ENCODE measurements at regions not wholly inside any gene's neighbourhood (a gene's known extent, or its start where the extent isn't known, plus 50 kb on each side); places are given as distances from the start of the nearest gene placed in this dataset.

DNA sequence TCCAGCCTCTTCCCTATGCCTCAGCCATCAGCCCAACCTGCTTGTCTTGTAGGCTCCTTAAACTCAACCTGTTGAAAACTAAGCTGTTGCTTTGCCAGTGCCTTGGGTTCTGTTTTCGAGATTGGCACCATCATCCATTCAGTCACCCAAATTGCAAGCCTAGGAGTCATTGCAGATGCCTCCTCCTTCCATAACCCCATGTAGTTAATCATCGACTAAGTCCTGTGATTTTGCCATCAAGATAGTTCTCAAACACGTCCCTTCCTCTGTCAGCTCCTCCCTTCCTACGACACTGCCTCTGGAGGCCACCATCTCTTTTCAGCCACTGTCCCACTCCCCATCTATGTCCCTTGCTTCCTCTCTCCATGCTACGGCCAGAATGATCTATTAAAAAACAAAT lies 168.1 kb downstream of the RAB11FIP2 start:
- H3K9me3 ChIP-seq (ENCODE audit: control insufficient read depth, low read length, poor library complexity, severe bottlenecking), result no peaks in the 10 kb centered on the region
- no peak overlapping the region for H3K27ac Mint-ChIP-seq
- no peaks in the 10 kb centered on the region for H3K4me1 Mint-ChIP-seq
- no peak overlapping the region for H3K4me3 Mint-ChIP-seq
- ATAC-seq, result no peak
- peaks cover 4% of the 10 kb centered on the region for H3K27me3 Mint-ChIP-seq
- no peaks in the 10 kb centered on the region for H3K36me3 Mint-ChIP-seq (ENCODE audit: low read depth)
- DNase-seq, result no peak

DNA sequence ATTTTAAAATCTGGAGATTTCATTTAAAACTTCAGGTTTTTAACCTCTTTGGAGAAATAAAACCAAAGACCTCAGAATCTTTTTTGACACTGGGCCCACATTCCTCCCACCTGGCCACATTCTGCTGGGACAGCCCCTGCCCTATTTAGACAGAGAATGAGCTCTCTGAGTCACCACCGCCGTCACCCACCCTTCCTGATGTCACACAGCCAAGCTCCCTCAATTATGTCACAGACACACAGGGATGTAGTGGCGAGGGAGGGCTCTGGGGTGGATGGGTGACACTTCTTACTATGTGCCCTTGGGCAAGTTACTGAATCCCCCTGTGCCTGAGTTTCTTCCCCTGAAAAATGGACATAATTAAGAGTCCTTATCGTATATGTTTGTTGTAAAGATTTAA lies 162.6 kb downstream of the RAB11FIP2 start:
- Mint-ChIP-seq H3K4me3 (no peak overlapping the region), H3K27ac (no peak overlapping the region), H3K27me3 (peaks cover 36% of the 10 kb centered on the region), H3K36me3 (ENCODE audit: low read depth) (no peaks in the 10 kb centered on the region), H3K4me1 (no peaks in the 10 kb centered on the region)
- DNase-seq, result no peak
- no peak for ATAC-seq
- no peaks in the 10 kb centered on the region for H3K9me3 ChIP-seq (ENCODE audit: control insufficient read depth, low read length, poor library complexity, severe bottlenecking)

DNA sequence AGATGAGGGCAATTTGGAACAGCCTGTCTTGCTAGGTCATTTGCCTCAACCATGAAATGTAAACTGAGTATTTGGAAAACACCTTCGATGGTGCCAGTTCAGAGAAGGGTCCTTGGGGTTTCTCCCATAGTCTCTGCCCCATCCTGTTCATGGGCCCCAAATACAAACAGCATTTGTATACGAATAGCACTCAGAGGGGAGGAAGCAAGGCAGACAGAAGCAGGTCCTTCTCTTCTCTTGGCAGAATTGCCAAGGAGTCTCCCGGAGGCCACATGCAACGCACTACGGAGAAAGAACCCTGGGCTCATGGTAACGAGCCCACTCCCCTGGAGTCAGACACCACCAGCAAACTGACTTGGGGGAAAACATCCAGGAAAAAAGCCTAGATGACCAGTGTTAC lies 162.1 kb downstream of the RAB11FIP2 start:
- Mint-ChIP-seq H3K4me3 (no peak overlapping the region), H3K4me1 (no peaks in the 10 kb centered on the region), H3K27me3 (peaks cover 40% of the 10 kb centered on the region), H3K27ac (no peak overlapping the region), H3K36me3 (ENCODE audit: low read depth) (no peaks in the 10 kb centered on the region)
- no peaks in the 10 kb centered on the region for H3K9me3 ChIP-seq (ENCODE audit: control insufficient read depth, low read length, poor library complexity, severe bottlenecking)
- ATAC-seq (no peak), DNase-seq (no peak)

DNA sequence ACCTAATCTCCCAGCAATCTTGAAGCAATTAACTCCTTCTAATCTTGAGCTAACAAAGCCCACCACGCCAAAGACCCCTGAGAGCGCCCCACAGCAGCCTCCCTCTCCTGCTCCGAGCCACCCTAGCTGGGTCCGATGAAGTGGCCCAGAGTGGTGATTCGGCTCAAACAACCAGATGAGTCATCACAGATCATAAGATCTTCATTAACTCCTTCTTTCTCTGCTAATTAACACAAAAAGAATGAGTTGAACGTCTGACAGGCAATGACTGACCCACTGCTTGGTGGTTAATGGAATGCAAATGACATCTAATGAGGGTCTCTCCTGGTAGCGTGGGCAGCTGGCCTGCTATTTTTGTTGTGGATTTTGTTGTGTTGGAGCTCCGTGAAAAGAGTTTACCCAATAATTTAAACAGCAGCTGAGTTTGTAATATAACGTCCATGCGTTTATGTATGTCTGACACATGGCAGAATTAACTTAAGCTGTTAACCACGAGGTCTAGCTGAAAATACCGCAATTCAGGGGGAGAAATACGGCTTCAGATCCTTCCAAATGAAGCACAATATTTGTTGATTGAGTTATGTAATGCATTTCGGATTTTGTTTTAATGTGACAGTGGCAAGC lies 161.4 kb downstream of the RAB11FIP2 start:
- Mint-ChIP-seq H3K27me3 (peaks cover 48% of the 10 kb centered on the region), H3K4me1 (no peaks in the 10 kb centered on the region), H3K4me3 (no peak overlapping the region), H3K36me3 (ENCODE audit: low read depth) (no peaks in the 10 kb centered on the region), H3K27ac (no peak overlapping the region)
- DNase-seq (no peak), ATAC-seq (no peak)
- H3K9me3 ChIP-seq (ENCODE audit: control insufficient read depth, low read length, poor library complexity, severe bottlenecking), result no peaks in the 10 kb centered on the region

DNA sequence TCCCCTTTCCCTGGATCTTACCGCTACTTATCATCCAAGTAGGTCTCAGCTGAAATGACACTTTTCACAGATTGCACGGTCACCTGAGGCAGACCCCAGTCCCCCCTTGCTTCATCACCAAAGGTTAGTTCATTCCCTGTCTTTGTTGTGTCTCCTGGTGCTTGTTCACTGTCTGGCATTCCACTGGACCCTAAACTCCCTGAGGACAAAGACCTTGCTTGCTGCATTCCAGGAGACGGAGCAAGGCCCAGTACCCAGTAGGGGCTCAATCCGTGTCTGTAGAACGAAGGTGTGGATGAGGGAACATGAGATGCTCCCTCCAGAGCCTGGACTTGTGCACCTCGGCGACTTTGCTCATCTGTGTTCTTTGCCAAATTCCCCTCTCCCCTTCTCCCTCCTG lies 160.0 kb downstream of the RAB11FIP2 start:
- ATAC-seq (no peak), DNase-seq (no peak)
- Mint-ChIP-seq H3K36me3 (ENCODE audit: low read depth) (no peaks in the 10 kb centered on the region), H3K27me3 (peaks cover 44% of the 10 kb centered on the region), H3K27ac (no peak overlapping the region), H3K4me1 (no peaks in the 10 kb centered on the region), H3K4me3 (no peak overlapping the region)
- no peaks in the 10 kb centered on the region for H3K9me3 ChIP-seq (ENCODE audit: control insufficient read depth, low read length, poor library complexity, severe bottlenecking)

DNA sequence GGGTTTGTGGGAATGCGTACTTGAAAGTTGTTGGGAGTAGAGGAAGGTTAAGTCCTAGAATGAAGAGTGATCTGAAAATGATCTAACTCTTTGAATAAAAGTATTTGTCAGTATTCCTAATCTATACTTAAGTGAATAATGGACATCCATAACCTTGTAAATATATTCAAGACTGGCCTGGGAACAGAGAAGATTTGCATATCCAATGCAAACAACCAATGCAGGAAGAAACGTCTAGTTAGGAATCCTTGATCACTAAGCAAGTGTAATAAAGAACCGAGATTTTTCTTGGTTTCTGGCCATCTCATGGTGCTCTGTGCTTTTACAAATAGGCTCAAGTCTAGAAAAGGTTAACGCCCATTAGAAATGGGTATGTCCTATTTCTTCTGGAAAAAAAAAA lies 157.1 kb downstream of the RAB11FIP2 start:
- no peak overlapping the region for H3K4me3 Mint-ChIP-seq
- no peaks in the 10 kb centered on the region for H3K4me1 Mint-ChIP-seq
- H3K27ac Mint-ChIP-seq, result no peak overlapping the region
- H3K9me3 ChIP-seq (ENCODE audit: control insufficient read depth, low read length, poor library complexity, severe bottlenecking), result no peaks in the 10 kb centered on the region
- H3K36me3 Mint-ChIP-seq (ENCODE audit: low read depth), result no peaks in the 10 kb centered on the region
- ATAC-seq (no peak), DNase-seq (no peak)
- H3K27me3 Mint-ChIP-seq, result peaks cover 47% of the 10 kb centered on the region

DNA sequence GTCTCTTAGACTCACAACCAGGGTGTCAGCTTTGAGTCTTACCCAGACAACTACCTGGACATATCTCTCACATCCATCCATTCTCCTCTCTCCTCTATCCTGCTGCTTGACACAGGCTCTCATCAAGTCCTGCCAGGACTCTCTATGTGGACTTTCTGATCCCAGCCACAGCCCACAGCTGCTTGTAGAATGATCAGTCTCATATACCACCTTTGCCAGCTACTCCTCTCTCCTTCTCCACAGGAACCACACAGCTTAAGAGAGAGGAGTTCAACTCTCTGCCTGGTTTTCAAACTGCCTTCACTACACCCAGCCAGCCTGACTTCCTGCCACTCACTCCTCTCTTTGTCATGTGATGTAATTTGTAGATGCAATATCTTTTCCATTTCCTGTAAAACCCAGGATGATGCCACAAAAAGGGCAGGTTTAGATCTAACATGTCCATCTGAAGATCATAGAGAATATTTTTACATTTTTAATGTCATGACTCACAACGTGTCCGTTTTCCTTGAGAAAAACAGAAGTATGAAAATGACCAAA lies 154.0 kb downstream of the RAB11FIP2 start:
- no peak overlapping the region for H3K4me3 Mint-ChIP-seq
- DNase-seq (no peak), ATAC-seq (no peak)
- H3K27me3 Mint-ChIP-seq, result peaks cover 39% of the 10 kb centered on the region
- H3K36me3 Mint-ChIP-seq (ENCODE audit: low read depth), result no peaks in the 10 kb centered on the region
- H3K4me1 Mint-ChIP-seq, result no peaks in the 10 kb centered on the region
- H3K9me3 ChIP-seq (ENCODE audit: control insufficient read depth, low read length, poor library complexity, severe bottlenecking), result no peaks in the 10 kb centered on the region
- no peak overlapping the region for H3K27ac Mint-ChIP-seq

DNA sequence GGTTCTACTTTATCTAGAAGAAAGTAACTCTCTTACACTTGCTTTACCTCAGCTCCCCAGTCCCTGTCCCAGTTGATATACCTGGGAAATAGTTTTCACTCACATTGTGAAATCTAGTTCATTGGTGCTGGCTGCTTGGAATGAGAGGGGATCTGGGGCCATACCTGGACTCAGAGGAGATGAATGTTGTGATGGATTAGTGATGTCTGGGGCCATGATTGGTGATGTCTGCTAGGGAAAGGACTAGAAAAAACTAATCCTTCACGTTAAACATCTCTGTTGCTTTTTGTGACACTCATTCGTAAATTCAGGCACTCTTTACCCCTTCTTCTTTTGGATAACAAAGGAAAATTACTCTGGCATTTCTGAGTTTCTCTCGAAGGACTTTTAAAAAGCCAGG lies 152.4 kb downstream of the RAB11FIP2 start:
- Mint-ChIP-seq H3K4me1 (no peaks in the 10 kb centered on the region), H3K27me3 (peaks cover 29% of the 10 kb centered on the region), H3K27ac (no peak overlapping the region), H3K4me3 (no peak overlapping the region), H3K36me3 (ENCODE audit: low read depth) (no peaks in the 10 kb centered on the region)
- DNase-seq (no peak), ATAC-seq (no peak)
- H3K9me3 ChIP-seq (ENCODE audit: control insufficient read depth, low read length, poor library complexity, severe bottlenecking), result no peaks in the 10 kb centered on the region

DNA sequence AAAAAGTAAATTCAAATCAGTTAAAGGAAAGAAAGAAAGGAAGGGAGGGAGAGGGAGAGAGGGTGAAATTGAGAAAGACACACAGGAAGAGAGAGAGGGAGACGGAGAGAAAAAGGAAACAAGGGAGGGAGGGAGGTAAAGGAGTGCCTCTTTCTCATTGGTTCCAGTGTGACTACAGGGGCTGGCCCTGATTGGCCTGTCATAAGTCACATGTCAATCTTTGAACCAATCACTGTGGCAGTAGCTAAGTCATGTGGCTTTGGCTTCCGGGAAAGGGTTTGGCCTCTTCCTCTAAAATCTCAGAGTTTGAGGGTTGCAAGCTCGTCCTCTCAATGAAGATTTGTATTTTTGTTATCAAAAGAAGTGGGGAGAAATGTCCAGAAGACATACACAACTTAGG lies 150.2 kb downstream of the RAB11FIP2 start:
- peaks cover 19% of the 10 kb centered on the region for H3K27me3 Mint-ChIP-seq
- H3K9me3 ChIP-seq (ENCODE audit: control insufficient read depth, low read length, poor library complexity, severe bottlenecking), result no peaks in the 10 kb centered on the region
- H3K4me3 Mint-ChIP-seq, result no peak overlapping the region
- ATAC-seq, result no peak
- no peak overlapping the region for H3K27ac Mint-ChIP-seq
- no peak for DNase-seq
- no peaks in the 10 kb centered on the region for H3K4me1 Mint-ChIP-seq
- H3K36me3 Mint-ChIP-seq (ENCODE audit: low read depth), result no peaks in the 10 kb centered on the region

DNA sequence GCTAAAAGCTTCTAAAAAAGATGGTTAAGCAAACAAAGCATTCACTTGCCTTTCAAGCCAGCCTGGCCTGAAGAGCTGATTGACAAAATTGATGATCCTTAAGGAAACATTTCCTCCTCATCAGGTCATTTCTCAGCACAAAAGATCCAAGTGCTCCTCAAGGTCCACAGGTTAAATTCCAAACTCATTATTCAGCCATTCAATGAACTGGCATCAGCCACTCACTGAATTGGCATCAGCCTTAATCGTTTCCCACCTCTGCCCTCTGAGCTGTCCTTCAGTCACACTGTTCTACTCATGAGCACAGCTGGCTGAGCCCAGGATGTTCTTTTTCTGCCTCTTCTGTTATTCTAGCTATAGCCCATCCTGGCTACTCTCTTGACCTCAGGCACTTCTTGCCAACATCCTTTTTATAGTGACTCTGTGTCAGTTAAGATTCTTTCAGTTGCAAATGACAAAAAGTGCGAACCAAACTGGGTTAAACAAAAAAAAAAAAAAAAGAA lies 147.5 kb downstream of the RAB11FIP2 start:
- no peaks in the 10 kb centered on the region for H3K36me3 Mint-ChIP-seq (ENCODE audit: low read depth)
- no peaks in the 10 kb centered on the region for H3K9me3 ChIP-seq (ENCODE audit: control insufficient read depth, low read length, poor library complexity, severe bottlenecking)
- no peak overlapping the region for H3K4me3 Mint-ChIP-seq
- H3K27me3 Mint-ChIP-seq, result peaks cover 19% of the 10 kb centered on the region
- no peak overlapping the region for H3K27ac Mint-ChIP-seq
- H3K4me1 Mint-ChIP-seq, result no peaks in the 10 kb centered on the region
- DNase-seq (no peak), ATAC-seq (no peak)

DNA sequence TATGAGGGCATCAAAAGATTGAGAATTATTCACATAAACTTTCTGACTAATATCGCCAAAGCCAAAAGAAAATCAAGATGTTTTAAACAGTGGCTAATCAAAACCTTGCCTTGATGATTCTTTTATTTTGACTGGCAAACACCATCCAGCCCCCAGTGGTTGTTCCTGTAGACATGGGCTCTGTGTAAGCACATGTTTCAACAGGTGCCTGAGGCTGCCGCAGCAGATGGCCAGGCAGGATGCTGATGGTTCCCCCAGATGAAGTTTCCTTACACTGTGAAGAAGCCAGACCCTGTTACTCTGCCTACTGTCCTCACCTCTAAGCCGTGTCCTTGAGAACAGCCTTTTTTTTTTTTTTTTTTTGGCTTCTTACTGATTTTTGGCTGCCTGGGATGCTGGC lies 146.5 kb downstream of the RAB11FIP2 start:
- no peaks in the 10 kb centered on the region for H3K4me1 Mint-ChIP-seq
- ATAC-seq, result no peak
- no peak for DNase-seq
- H3K4me3 Mint-ChIP-seq, result no peak overlapping the region
- H3K27ac Mint-ChIP-seq, result no peak overlapping the region
- H3K36me3 Mint-ChIP-seq (ENCODE audit: low read depth), result no peaks in the 10 kb centered on the region
- peaks cover 9% of the 10 kb centered on the region for H3K27me3 Mint-ChIP-seq
- H3K9me3 ChIP-seq (ENCODE audit: control insufficient read depth, low read length, poor library complexity, severe bottlenecking), result no peaks in the 10 kb centered on the region

DNA sequence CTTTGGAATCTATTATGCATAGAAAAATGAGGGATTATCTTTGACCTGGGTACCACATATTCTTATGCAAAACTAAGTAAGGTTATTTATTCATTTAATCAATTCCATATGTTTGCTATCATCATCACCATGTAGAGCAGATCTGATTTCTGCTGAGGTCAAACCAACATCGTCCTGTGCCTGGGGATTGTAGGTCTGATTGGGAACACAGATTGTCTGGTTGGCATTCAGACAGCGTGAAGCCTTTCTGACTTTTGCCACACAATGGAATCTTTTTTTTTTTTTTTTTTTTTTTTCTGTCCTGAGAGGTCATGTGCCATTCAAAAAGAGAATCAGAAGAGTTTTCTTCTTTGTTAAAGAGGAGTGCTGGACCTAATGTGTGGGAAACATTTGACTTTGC lies 142.9 kb downstream of the RAB11FIP2 start:
- Mint-ChIP-seq H3K36me3 (ENCODE audit: low read depth) (no peaks in the 10 kb centered on the region), H3K27me3 (peaks cover 14% of the 10 kb centered on the region), H3K4me3 (no peak overlapping the region), H3K27ac (no peak overlapping the region), H3K4me1 (no peaks in the 10 kb centered on the region)
- DNase-seq (no peak), ATAC-seq (no peak)
- no peaks in the 10 kb centered on the region for H3K9me3 ChIP-seq (ENCODE audit: control insufficient read depth, low read length, poor library complexity, severe bottlenecking)

DNA sequence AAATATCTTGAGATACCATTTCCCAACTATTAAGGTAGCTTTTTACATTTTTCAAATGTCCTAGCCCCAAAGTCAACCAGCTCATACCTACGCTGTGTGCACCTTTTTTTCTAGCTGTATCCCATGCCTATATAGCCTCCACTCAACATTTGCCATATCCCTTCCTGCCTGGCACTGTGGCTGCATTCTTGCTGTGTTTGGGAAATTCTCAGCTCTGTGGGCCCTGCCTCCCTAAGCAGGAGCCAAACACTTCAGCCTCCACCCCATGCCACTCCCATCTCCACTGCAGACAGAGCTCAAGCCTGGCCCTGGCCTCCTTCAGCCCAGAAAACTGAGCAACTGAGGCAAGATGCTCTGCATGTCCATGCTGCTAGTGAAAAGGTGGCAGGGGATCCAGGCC lies 141.3 kb downstream of the RAB11FIP2 start:
- no peak overlapping the region for H3K27ac Mint-ChIP-seq
- H3K4me1 Mint-ChIP-seq, result no peaks in the 10 kb centered on the region
- H3K36me3 Mint-ChIP-seq (ENCODE audit: low read depth), result no peaks in the 10 kb centered on the region
- peaks cover 24% of the 10 kb centered on the region for H3K27me3 Mint-ChIP-seq
- no peak overlapping the region for H3K4me3 Mint-ChIP-seq
- no peaks in the 10 kb centered on the region for H3K9me3 ChIP-seq (ENCODE audit: control insufficient read depth, low read length, poor library complexity, severe bottlenecking)
- ATAC-seq (no peak), DNase-seq (no peak)

DNA sequence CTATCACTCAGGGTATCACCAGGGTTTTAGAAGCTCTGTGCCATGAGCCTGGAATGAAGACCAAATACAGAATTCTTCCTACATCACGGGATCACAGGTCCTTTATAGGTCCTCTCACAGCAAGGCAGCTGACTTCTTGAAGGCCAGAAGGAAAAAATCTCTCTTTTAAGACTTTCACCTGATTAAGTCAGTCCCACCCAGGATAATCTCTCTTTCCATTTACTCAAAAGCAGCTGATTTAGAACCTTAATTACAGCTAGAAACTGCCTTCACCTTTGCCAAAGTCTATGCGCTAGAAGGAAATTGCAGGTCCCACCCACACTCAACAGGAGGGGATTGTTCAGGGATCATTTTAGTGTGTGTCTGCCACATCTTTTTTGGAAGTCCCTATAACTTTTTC lies 135.1 kb downstream of the RAB11FIP2 start:
- H3K9me3 ChIP-seq (ENCODE audit: control insufficient read depth, low read length, poor library complexity, severe bottlenecking), result no peaks in the 10 kb centered on the region
- Mint-ChIP-seq H3K36me3 (ENCODE audit: low read depth) (no peaks in the 10 kb centered on the region), H3K27ac (no peak overlapping the region), H3K4me3 (no peak overlapping the region), H3K27me3 (peaks cover 61% of the 10 kb centered on the region), H3K4me1 (no peaks in the 10 kb centered on the region)
- DNase-seq (no peak), ATAC-seq (no peak)

Measured in T-helper 17 cell (primary cell).